Endothelial cell of umbilical vein (primary cell): ENCODE measurements at regions not wholly inside any gene's neighbourhood (a gene's known extent, or its start where the extent isn't known, plus 50 kb on each side); places are given as distances from the start of the nearest gene placed in this dataset.

ENCODE experiments used
- EZH2 ChIP-seq: IDR thresholded peaks from 2 replicates; pipeline ENCODE4 v1.6.1; 2012; ENCODE audit warnings: borderline replicate concordance, low read depth, mild to moderate bottlenecking, moderate library complexity, low read length, inconsistent platforms; ENCODE audit not compliant: severe bottlenecking
- TF ChIP-seq, protein P1 (sequence below), 2 donors: IDR thresholded peaks; 1 replicate in 1 of 2; 2 replicates in 1 of 2; pipeline ENCODE4 v1.5.1; 2011; ENCODE audit warnings: low read length in 2 of 2, mild to moderate bottlenecking in 2 of 2, moderate library complexity in 2 of 2, control low read depth in 1 of 2, inconsistent platforms in 1 of 2, low read depth in 1 of 2; ENCODE audit not compliant: insufficient read depth in 1 of 2; ENCODE audit errors: extremely low read depth in 1 of 2
- TF ChIP-seq, protein P2 (sequence below): IDR thresholded peaks from 2 replicates; pipeline ENCODE4 v1.6.1; 2011; ENCODE audit not compliant: insufficient read depth, insufficient read length

DNA sequence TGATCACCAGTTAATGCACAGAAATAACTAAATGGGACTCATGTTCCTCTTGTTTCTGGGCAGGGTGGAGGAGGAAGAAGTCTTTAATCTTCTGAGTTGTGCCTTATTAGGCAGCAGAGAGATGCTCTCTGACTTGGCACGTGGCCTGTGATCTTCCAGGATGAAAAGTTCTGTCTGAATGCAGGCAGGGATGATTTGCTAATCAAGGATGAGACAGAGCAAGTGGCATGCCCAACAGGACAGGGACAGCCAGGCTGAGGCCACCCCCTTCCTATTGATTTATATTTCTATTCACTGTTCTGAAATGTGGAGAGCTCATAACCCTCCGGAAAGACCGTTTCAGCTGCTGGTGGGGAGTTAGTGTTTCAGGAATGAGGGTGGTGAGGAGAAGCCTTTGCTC, 477.8 kb upstream of the CAMK1G start:
- TF ChIP-seq, protein P1, sequence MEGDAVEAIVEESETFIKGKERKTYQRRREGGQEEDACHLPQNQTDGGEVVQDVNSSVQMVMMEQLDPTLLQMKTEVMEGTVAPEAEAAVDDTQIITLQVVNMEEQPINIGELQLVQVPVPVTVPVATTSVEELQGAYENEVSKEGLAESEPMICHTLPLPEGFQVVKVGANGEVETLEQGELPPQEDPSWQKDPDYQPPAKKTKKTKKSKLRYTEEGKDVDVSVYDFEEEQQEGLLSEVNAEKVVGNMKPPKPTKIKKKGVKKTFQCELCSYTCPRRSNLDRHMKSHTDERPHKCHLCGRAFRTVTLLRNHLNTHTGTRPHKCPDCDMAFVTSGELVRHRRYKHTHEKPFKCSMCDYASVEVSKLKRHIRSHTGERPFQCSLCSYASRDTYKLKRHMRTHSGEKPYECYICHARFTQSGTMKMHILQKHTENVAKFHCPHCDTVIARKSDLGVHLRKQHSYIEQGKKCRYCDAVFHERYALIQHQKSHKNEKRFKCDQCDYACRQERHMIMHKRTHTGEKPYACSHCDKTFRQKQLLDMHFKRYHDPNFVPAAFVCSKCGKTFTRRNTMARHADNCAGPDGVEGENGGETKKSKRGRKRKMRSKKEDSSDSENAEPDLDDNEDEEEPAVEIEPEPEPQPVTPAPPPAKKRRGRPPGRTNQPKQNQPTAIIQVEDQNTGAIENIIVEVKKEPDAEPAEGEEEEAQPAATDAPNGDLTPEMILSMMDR (IDR thresholded peaks at IDR 0.05; ENCODE audit: extremely low read depth in 1 of 2, insufficient read depth in 1 of 2, low read depth in 1 of 2, low read length in 2 of 2) = no peak
- no peak for TF ChIP-seq EZH2
- TF ChIP-seq, protein P2, sequence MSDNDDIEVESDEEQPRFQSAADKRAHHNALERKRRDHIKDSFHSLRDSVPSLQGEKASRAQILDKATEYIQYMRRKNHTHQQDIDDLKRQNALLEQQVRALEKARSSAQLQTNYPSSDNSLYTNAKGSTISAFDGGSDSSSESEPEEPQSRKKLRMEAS = no peak
